ENCODE measurements at regions not wholly inside any gene's neighbourhood (a gene's known extent, or its start where the extent isn't known, plus 50 kb on each side); places are given as distances from the start of the nearest gene placed in this dataset.

- Histone ChIP-seq H3K36me3 (replicated peaks in 1 of 2; ENCODE audit: control insufficient read depth in 1 of 2, insufficient read depth in 2 of 2, low read length in 2 of 2) (no peaks in the 10 kb centered on the region), H3K4me1 (ENCODE audit: control insufficient read depth in 1 of 2, insufficient read depth in 2 of 2, low read length in 2 of 2) (no peaks in the 10 kb centered on the region), H3K27ac (ENCODE audit: low read depth in 1 of 2, low read length in 2 of 2) (no peak overlapping the region), H3K9ac (ENCODE audit: insufficient read depth, low read length, poor library complexity, severe bottlenecking) (no peak overlapping the region), H4K20me1 (ENCODE audit: insufficient read depth, low read length) (no peaks in the 10 kb centered on the region), H3K4me2 (replicated peaks; ENCODE audit: extremely low read depth, low read length, poor library complexity, severe bottlenecking) (no peak overlapping the region), H2AFZ (ENCODE audit: insufficient read depth, low read depth, low read length, poor library complexity, severe bottlenecking) (no peak overlapping the region), H3K27me3 (ENCODE audit: control insufficient read depth in 2 of 2, insufficient read depth in 2 of 2, low read length in 2 of 2) (no peaks in the 10 kb centered on the region), H3K4me3 (replicated peaks in 1 of 3; ENCODE audit: low read depth in 2 of 3, low read length in 3 of 3) (no peak overlapping the region), H3K79me2 (ENCODE audit: insufficient read depth, low read length) (no peaks in the 10 kb centered on the region), H3K9me3 (replicated peaks in 1 of 2; ENCODE audit: control insufficient read depth in 1 of 2, insufficient read depth in 1 of 2, low read length in 2 of 2) (no peaks in the 10 kb centered on the region)
- Mint-ChIP-seq H3K4me1 (no peaks in the 10 kb centered on the region), H3K27me3 (ENCODE audit: low read depth in 3 of 3) (peaks cover 0 to 1% (median 0%) of the 10 kb centered on the region in 3 donors), H3K9me3 (peaks cover 0 to 1% (median 0%) of the 10 kb centered on the region in 7 donors), H3K4me3 (no peak overlapping the region), H3K36me3 (no peaks in the 10 kb centered on the region), H3K27ac (no peak overlapping the region)
- no peak for DNase-seq
- TF ChIP-seq CTCF (IDR thresholded peaks at IDR 0.05): no peak
- WGBS (ENCODE audit: insufficient coverage): no CpG with 5 or more reads among the region's 1 CpG
- intact Hi-C loops (cut with micrococcal nuclease): no loop called here
These were observed 170.0 kb upstream of the LAMA2 start for GRCh38 chr6:128712898-128713297.

- H4K20me1 ChIP-seq (ENCODE audit: insufficient read depth, low read length): no peaks in the 10 kb centered on the region
- intact Hi-C loops (cut with micrococcal nuclease): no loop called here
- no peak overlapping the region for H3K4me2 ChIP-seq (replicated peaks; ENCODE audit: extremely low read depth, low read length, poor library complexity, severe bottlenecking)
- H3K36me3 ChIP-seq (replicated peaks in 1 of 2; ENCODE audit: control insufficient read depth in 1 of 2, insufficient read depth in 2 of 2, low read length in 2 of 2): no peaks in the 10 kb centered on the region
- H3K4me3 Mint-ChIP-seq: no peak overlapping the region
- H3K9ac ChIP-seq (ENCODE audit: insufficient read depth, low read length, poor library complexity, severe bottlenecking): no peak overlapping the region
- H3K9me3 Mint-ChIP-seq: no peaks in the 10 kb centered on the region
- H3K9me3 ChIP-seq (replicated peaks in 1 of 2; ENCODE audit: control insufficient read depth in 1 of 2, insufficient read depth in 1 of 2, low read length in 2 of 2): no peaks in the 10 kb centered on the region
- no CpG with 5 or more reads among the region's 3 CpGs for WGBS (ENCODE audit: insufficient coverage)
- H3K4me1 ChIP-seq (ENCODE audit: control insufficient read depth in 1 of 2, insufficient read depth in 2 of 2, low read length in 2 of 2): no peaks in the 10 kb centered on the region
- no peak for TF ChIP-seq CTCF (IDR thresholded peaks at IDR 0.05)
- H3K27ac Mint-ChIP-seq: no peak overlapping the region
- H3K27me3 Mint-ChIP-seq (ENCODE audit: low read depth in 3 of 3): peaks cover 0 to 1% (median 0%) of the 10 kb centered on the region in 3 donors
- H3K27me3 ChIP-seq (ENCODE audit: control insufficient read depth in 2 of 2, insufficient read depth in 2 of 2, low read length in 2 of 2): no peaks in the 10 kb centered on the region
- no peak overlapping the region for H2AFZ ChIP-seq (ENCODE audit: insufficient read depth, low read depth, low read length, poor library complexity, severe bottlenecking)
- H3K4me1 Mint-ChIP-seq: no peaks in the 10 kb centered on the region
- H3K36me3 Mint-ChIP-seq: no peaks in the 10 kb centered on the region
- no peak overlapping the region for H3K27ac ChIP-seq (ENCODE audit: low read depth in 1 of 2, low read length in 2 of 2)
- no peak for DNase-seq
- H3K79me2 ChIP-seq (ENCODE audit: insufficient read depth, low read length): no peaks in the 10 kb centered on the region
- H3K4me3 ChIP-seq (replicated peaks in 1 of 3; ENCODE audit: low read depth in 2 of 3, low read length in 3 of 3): no peak overlapping the region
These were observed 171.8 kb upstream of the LAMA2 start for GRCh38 chr6:128711149-128711548.
